ENCODE measurements at regions not wholly inside any gene's neighbourhood (a gene's known extent, or its start where the extent isn't known, plus 50 kb on each side); places are given as distances from the start of the nearest gene placed in this dataset.
"Not testable (repeated sequence)": the region's sequence is repeated elsewhere in the genome, so short reads cannot be mapped to it uniquely, and the experiment has no call there.

GRCh38 chr9:80771555-80772347 is 917.6 kb downstream of the TLE1 start:
- DNase-seq (ENCODE audit: low read depth in 2 of 2), result no peak

GRCh38 chr9:80763536-80763935 is 925.8 kb downstream of the TLE1 start:
- no peak for DNase-seq (ENCODE audit: low read depth in 2 of 2)

GRCh38 chr9:80755586-80755985 is 933.8 kb downstream of the TLE1 start:
- DNase-seq (ENCODE audit: low read depth in 2 of 2), result no peak

GRCh38 chr9:80747056-80747455 is 942.3 kb downstream of the TLE1 start:
- DNase-seq (ENCODE audit: low read depth in 2 of 2), result not testable (repeated sequence)

- no peak for DNase-seq (ENCODE audit: low read depth in 2 of 2)
These were observed 956.8 kb downstream of the TLE1 start for GRCh38 chr9:80732506-80732905.

GRCh38 chr9:80720579-80720978 is 968.8 kb downstream of the TLE1 start:
- no peak for DNase-seq (ENCODE audit: low read depth in 2 of 2)

- no peak for DNase-seq (ENCODE audit: low read depth in 2 of 2)
These were observed 982.2 kb downstream of the TLE1 start for GRCh38 chr9:80707120-80707519.

- DNase-seq (ENCODE audit: low read depth in 2 of 2), result no peak
These were observed 988.3 kb downstream of the TLE1 start for GRCh38 chr9:80701061-80701460.

- no peak for DNase-seq (ENCODE audit: low read depth in 2 of 2)
These were observed 989.8 kb downstream of the TLE1 start for GRCh38 chr9:80699511-80699998.

- DNase-seq (ENCODE audit: low read depth in 2 of 2), result no peak
These were observed 990.5 kb downstream of the TLE1 start for GRCh38 chr9:80698725-80699410.

- DNase-seq (ENCODE audit: low read depth in 2 of 2), result no peak
These were observed 996.6 kb downstream of the TLE1 start for GRCh38 chr9:80692751-80693150.

GRCh38 chr9:80691229-80691628 is 998.1 kb downstream of the TLE1 start:
- DNase-seq (ENCODE audit: low read depth in 2 of 2), result no peak

- DNase-seq (ENCODE audit: low read depth in 2 of 2), result no peak
These were observed 998.9 kb downstream of the TLE1 start for GRCh38 chr9:80690349-80690939.

- DNase-seq (ENCODE audit: low read depth in 2 of 2), result no peak
These were observed 1009.4 kb downstream of the TLE1 start for GRCh38 chr9:80679916-80680315.

GRCh38 chr9:80678906-80679305 is 1010.4 kb downstream of the TLE1 start:
- DNase-seq (ENCODE audit: low read depth in 2 of 2), result no peak

GRCh38 chr9:80673496-80673895 is 1015.9 kb downstream of the TLE1 start:
- DNase-seq (ENCODE audit: low read depth in 2 of 2), result no peak

- no peak for DNase-seq (ENCODE audit: low read depth in 2 of 2)
These were observed 1023.9 kb downstream of the TLE1 start for GRCh38 chr9:80665479-80665878.

GRCh38 chr9:80664327-80665210 is 1024.8 kb downstream of the TLE1 start:
- DNase-seq (ENCODE audit: low read depth in 2 of 2), result no peak

GRCh38 chr9:80659751-80660150 is 1029.6 kb downstream of the TLE1 start:
- DNase-seq (ENCODE audit: low read depth in 2 of 2), result not testable (repeated sequence)

- no peak for DNase-seq (ENCODE audit: low read depth in 2 of 2)
These were observed 1038.3 kb downstream of the TLE1 start for GRCh38 chr9:80651044-80651443.

- DNase-seq (ENCODE audit: low read depth in 2 of 2), result no peak
These were observed 1039.9 kb downstream of the TLE1 start for GRCh38 chr9:80649496-80649895.

GRCh38 chr9:80649001-80649420 is 1040.3 kb downstream of the TLE1 start:
- no peak for DNase-seq (ENCODE audit: low read depth in 2 of 2)

Data from activated CD8-positive, alpha-beta memory T cell treated with anti-CD3 and anti-CD28 coated beads for 4 hours (primary cell).